Pons (tissue), 1 donor: ENCODE measurements at regions not wholly inside any gene's neighbourhood (a gene's known extent, or its start where the extent isn't known, plus 50 kb on each side); places are given as distances from the start of the nearest gene placed in this dataset.
"Not testable (repeated sequence)": the region's sequence is repeated elsewhere in the genome, so short reads cannot be mapped to it uniquely, and the experiment has no call there.

Experiments
- DNase-seq: peaks from one replicate; pipeline ENCODE4 v3.0.0-alpha.2; 2016; ENCODE audit warnings: low spot score

DNA sequence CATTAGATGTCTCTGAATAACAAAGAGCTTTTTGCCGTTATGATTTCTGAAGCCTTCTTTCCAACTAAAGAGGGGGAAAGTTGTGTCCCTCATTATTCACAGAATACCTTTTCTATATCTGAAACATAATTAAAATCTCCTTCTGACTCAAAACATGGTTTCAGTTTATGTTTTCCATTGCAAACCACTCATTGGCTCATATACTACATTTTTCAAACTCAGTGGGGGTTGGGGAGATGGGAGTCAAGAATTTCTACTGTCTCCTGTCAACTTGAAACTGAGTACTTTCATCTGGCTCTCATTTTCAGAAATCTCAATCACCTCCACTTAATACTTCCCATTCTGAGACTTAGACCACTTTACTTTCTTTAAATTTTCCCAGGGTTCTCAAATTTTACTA is 1839.5 kb upstream of the PCDH10 start:
- no peak for DNase-seq

- DNase-seq = no peak
Measured at GRCh38 chr4:131316086-131316485, 1833.0 kb upstream of the PCDH10 start.

DNA sequence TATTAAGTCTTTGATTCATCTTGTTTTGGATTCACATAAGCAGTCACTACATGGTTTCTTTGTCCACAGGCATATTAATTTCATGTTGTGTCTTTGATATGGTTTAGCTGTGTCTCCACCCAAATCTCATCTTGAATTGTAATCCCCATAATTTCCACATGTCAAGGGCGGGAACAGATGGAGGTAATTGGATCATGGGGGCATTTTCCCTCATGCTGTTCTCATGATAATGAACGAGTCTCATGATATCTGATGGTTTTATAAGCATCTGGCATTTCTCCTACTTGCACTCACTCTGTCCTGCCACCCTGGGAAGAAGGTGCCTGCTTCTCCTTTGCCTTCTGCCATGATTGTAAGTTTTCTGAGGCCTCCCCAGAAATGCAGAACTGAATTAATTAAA is 1811.2 kb upstream of the PCDH10 start:
- DNase-seq = no peak

- DNase-seq = no peak
Measured at GRCh38 chr4:131339137-131339536, 1810.0 kb upstream of the PCDH10 start.

GRCh38 chr4:131344761-131345160 is 1804.3 kb upstream of the PCDH10 start:
- DNase-seq = no peak

GRCh38 chr4:131347816-131348215 is 1801.3 kb upstream of the PCDH10 start:
- no peak for DNase-seq

GRCh38 chr4:131348263-131348662 is 1800.8 kb upstream of the PCDH10 start:
- no peak for DNase-seq

GRCh38 chr4:131352371-131352770 is 1796.7 kb upstream of the PCDH10 start:
- DNase-seq = not testable (repeated sequence)

- DNase-seq = no peak
Measured at GRCh38 chr4:131366714-131367113, 1782.4 kb upstream of the PCDH10 start.

GRCh38 chr4:131367441-131367840 is 1781.7 kb upstream of the PCDH10 start:
- no peak for DNase-seq

DNA sequence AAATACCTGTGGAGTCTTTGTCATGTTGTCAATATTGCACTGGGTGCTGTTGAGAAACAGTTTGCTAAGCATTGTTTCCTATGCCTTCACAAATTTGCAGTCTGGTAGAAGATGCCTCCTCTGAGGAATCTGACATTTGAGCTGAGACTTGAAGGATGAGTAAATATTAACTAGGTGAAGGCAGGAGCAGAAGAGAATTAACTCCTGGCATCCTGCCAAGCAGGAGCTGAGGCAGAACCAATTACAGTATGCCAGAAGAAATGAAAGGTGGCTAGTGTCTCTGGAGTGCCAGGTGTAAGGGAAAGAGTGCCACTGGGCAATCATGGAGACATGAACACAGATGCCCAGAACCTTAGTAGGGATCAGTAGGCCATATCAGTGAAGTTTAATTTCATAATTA is 1778.2 kb upstream of the PCDH10 start:
- no peak for DNase-seq

DNA sequence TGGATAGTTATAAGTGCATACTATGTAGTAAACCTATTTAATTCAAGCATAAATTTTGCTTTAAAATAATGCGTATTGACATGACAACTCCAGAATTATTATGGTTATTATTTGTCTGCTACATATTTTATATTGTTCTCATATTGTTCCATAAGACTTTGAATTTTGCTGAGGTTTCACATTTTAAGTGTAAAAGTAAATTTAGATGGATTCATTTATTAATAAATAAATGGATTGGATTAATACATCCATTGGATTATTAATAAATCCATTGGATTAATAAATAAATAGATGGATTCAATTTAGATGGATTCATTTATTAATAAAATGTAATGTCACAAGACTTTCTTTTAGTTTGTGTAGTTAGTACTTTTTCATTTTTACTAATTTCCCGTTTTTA is 1768.0 kb upstream of the PCDH10 start:
- no peak for DNase-seq

DNA sequence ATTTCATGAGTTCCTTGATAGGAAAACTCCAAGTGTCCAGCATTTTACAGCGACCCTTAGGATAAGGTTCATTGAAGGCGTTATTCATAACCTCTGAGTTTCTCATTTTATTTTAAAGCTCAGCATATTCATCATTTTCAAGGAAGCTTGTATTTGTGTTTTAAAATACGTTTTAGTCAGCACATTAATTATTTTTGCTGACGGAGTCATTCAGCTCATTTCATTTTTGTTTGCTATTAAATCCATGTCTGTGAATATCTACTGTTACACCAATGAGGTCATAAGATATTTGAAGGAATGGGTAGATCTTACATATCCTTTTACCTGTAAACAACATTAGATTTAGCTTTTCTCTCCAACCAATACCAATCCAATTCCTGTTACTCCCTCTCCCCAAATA is 1766.3 kb upstream of the PCDH10 start:
- no peak for DNase-seq

DNA sequence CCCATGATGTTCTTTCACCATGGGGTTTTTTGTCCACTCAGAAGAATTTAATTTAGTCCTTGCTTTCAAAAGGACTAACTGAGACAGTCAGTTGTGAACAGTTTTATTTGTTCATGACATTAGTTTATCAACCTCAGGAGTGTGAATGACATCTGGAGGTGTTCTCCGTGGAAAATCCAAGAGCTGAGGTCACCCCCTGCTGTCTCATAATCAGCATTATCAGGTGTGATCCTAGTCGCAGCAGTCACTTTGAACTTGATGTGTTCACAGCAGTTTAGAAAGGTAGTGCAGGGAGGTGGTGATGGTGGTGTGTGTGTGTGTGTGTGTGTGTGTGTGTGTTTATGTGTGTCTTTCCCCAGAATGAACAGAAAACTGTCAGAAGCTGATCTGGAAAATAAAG is 1760.8 kb upstream of the PCDH10 start:
- no peak for DNase-seq

DNA sequence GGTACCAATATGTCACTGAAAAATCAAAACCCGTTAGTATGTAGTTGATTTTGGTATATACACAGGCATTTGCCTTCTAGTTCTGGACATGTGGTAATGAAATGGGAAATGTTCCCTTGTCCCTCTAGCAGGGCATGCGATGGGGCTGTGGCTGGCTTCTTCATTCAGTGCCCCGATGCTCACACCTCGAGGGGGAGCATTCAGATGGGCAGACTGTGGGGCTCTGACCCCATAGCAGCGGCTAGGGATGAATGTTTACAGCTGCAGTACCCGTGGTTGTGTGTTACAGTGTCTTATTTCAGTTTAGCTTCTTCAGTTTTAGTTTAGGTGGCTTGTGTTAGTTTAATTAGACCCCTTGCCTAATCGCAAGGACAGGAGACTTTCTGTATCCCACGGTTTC is 1741.0 kb upstream of the PCDH10 start:
- no peak for DNase-seq

GRCh38 chr4:131411393-131411792 is 1737.7 kb upstream of the PCDH10 start:
- DNase-seq = no peak

- DNase-seq = no peak
Measured at GRCh38 chr4:131419147-131419546, 1729.9 kb upstream of the PCDH10 start.

- no peak for DNase-seq
Measured at GRCh38 chr4:131426023-131426758, 1722.9 kb upstream of the PCDH10 start.

DNA sequence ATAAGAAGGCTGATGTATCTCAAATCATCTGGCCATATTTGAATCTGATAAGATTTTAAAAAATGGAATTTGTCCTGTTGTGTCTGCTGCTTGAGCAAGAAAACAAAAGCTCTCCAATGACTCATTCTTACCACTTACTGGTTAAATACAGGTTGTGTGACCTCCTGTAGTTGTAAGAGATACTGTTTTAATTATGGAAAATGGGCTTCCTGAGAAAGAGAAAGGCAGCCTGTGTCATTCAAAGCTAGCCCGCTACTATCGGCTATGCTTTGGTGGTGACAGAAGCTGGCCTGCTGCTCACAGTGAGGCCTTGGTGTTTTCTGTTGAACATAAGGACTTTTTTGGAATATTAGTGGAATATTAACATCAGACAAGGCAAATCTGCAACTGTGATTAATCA is 1722.1 kb upstream of the PCDH10 start:
- DNase-seq = no peak

GRCh38 chr4:131430302-131430701 is 1718.8 kb upstream of the PCDH10 start:
- no peak for DNase-seq

DNA sequence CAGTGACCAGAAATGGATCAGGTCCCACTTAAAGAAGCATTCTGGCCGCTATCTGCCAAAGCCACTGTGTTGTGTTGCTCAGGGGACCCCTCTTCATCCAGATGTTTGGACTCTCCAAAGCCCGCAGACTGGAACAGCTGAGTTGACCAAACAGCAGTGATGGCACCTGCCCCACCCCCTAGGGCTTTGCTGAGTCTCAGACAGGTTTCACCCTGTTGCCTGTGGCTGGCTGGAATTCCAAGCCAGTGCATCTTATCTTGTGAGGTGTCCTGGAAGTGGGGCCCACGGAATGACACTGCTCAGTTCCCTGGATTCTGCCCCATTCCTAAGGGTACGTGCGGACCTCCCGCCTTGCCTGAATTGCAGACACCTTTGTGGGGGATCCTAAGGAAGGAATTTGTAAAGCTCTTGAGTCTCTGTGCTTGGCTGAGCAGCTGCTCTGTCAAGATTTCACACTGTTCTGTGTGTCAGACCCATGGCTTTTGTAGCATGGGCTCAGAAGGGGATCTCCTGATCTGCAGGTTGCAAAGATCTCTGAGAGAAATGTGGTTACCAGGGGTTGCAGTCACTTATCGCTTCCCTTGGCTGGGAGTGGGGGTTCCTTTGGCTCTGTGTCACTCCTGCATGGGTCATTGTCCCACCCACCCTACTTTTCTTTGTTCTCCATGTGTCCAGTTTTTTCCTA is 1707.9 kb upstream of the PCDH10 start:
- DNase-seq = no peak

- no peak for DNase-seq
Measured at GRCh38 chr4:131447883-131448282, 1701.2 kb upstream of the PCDH10 start.

- no peak for DNase-seq
Measured at GRCh38 chr4:131450572-131451209, 1698.4 kb upstream of the PCDH10 start.
